BJ (cell line): ENCODE measurements at regions not wholly inside any gene's neighbourhood (a gene's known extent, or its start where the extent isn't known, plus 50 kb on each side); places are given as distances from the start of the nearest gene placed in this dataset.

Experiments
- CTCF ChIA-PET: fragments of 350-600 bp; formaldehyde crosslinking; extraction: SDS; loops from one replicate; lab custom pipeline; 2021; ENCODE audit warnings: antibody characterized with exemption, inconsistent platforms; lab: Yijun Ruan, JAX
- POLR2A ChIA-PET: fragments of 300-600 bp; sonication (Branson Sonifier 250); formaldehyde crosslinking; extraction: SDS; loops from one replicate; lab custom pipeline; 2021; ENCODE audit warnings: antibody characterized with exemption; lab: Charles Lee
- DNase-seq: peaks from one replicate; pipeline ENCODE4 v3.0.0-alpha.2; 2011; ENCODE audit warnings: low read depth
- H3K27me3 ChIP-seq: 2 replicates; pipeline ENCODE4 v1.6.0; 2011; ENCODE audit warnings: low read length; ENCODE audit not compliant: control insufficient read depth, insufficient read depth
- H3K36me3 ChIP-seq: 2 replicates; pipeline ENCODE4 v1.5.1; 2011; ENCODE audit warnings: low read length; ENCODE audit not compliant: control insufficient read depth, insufficient read depth
- H3K4me3 ChIP-seq: 2 replicates; pipeline ENCODE4 v1.5.1; 2011; ENCODE audit warnings: low read depth, mild to moderate bottlenecking, control low read depth, low read length
- TF ChIP-seq, protein P1 (sequence below): IDR thresholded peaks from 2 replicates; pipeline ENCODE4 v1.5.1; 2011; ENCODE audit warnings: low read depth, mild to moderate bottlenecking, control low read depth, inconsistent platforms, low read length, moderate library complexity; ENCODE audit not compliant: insufficient read depth

- Histone ChIP-seq H3K4me3 (no peak overlapping the region), H3K36me3 (no peaks in the 10 kb centered on the region), H3K27me3 (no peaks in the 10 kb centered on the region)
- DNase-seq = no peak
- POLR2A ChIA-PET = no interaction called here
- CTCF ChIA-PET = no interaction called here
- TF ChIP-seq, protein P1, sequence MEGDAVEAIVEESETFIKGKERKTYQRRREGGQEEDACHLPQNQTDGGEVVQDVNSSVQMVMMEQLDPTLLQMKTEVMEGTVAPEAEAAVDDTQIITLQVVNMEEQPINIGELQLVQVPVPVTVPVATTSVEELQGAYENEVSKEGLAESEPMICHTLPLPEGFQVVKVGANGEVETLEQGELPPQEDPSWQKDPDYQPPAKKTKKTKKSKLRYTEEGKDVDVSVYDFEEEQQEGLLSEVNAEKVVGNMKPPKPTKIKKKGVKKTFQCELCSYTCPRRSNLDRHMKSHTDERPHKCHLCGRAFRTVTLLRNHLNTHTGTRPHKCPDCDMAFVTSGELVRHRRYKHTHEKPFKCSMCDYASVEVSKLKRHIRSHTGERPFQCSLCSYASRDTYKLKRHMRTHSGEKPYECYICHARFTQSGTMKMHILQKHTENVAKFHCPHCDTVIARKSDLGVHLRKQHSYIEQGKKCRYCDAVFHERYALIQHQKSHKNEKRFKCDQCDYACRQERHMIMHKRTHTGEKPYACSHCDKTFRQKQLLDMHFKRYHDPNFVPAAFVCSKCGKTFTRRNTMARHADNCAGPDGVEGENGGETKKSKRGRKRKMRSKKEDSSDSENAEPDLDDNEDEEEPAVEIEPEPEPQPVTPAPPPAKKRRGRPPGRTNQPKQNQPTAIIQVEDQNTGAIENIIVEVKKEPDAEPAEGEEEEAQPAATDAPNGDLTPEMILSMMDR = no peak
These were observed 1596.6 kb downstream of the SLITRK5 start for GRCh38 chr13:89267734-89268133.

DNA sequence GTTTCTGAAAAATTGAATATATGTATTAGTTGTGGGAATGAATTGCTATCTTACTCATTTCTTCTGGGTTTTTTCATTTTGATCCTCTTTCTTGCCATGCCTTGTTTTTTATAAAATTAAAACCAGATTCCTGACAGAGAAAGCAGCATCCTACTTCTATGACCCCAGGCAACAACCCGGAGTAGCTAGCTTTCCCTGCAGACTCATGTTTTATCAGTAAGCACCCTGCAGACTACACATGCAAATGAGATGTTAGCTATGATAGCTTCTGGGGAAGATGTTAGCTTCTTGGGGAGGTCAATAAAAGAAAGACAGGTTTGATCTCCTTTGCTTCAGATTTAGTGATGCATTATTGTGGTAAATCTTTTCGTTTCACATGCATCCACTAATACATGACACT lies 1598.6 kb downstream of the SLITRK5 start:
- TF ChIP-seq, protein P1 = no peak

GRCh38 chr13:89270736-89271135 lies 1599.6 kb downstream of the SLITRK5 start:
- CTCF ChIA-PET = no interaction called here
- no peaks in the 10 kb centered on the region for H3K36me3 ChIP-seq
- POLR2A ChIA-PET = no interaction called here
- TF ChIP-seq, protein P1 = no peak
- H3K4me3 ChIP-seq = no peak overlapping the region
- DNase-seq = no peak
- H3K27me3 ChIP-seq = no peaks in the 10 kb centered on the region

More for the DNA sequence above, 1598.6 kb downstream of the SLITRK5 start:
- no peak for DNase-seq
- no peak overlapping the region for H3K4me3 ChIP-seq
- POLR2A ChIA-PET = no interaction called here
- CTCF ChIA-PET = no interaction called here
- H3K27me3 ChIP-seq = no peaks in the 10 kb centered on the region
- no peaks in the 10 kb centered on the region for H3K36me3 ChIP-seq

DNA sequence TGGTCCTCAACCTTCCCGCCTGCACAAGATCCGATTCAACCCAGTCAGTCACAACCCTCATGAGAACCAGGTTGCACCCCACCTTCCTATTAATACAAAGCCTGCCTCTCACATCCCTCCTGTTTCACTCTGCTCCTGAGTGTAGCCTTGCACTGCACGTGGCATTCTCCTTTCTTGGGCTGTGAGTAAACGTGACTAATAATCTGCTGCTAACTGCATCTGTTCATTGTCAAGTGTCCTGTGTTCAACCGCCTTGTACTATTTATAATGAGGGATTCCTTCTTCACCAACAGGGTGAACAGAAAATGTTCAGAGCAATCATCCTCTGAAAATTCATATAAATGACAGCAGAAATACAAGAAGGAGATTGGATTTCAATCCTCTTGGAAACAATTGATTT lies 1608.2 kb downstream of the SLITRK5 start:
- TF ChIP-seq, protein P1 = no peak

DNA sequence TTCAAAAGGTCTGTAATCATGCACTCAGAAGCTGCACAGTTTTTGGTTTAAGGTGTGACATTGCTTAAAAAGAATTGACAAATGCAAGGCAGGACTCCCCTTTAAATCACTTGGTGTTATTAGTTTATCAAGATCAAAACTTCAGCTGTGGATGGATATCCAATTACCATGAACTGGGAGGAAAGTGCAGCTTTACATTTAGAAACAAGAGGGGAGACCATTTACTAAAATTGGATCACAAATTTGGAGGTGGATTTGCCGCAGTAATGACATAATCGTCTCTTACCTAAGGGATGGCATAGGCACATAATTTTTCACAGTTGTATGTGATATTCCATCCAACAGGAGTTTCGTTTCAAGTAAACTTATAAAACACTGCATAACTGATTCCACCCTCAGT lies 1610.2 kb downstream of the SLITRK5 start:
- ChIA-PET CTCF (no interaction called here), POLR2A (no interaction called here)
- Histone ChIP-seq H3K27me3 (no peaks in the 10 kb centered on the region), H3K4me3 (no peak overlapping the region), H3K36me3 (no peaks in the 10 kb centered on the region)
- TF ChIP-seq, protein P1 = no peak
- no peak for DNase-seq

More for the DNA sequence above, 1608.2 kb downstream of the SLITRK5 start:
- ChIA-PET CTCF (no interaction called here), POLR2A (no interaction called here)
- H3K4me3 ChIP-seq = no peak overlapping the region
- DNase-seq = no peak
- H3K27me3 ChIP-seq = no peaks in the 10 kb centered on the region
- H3K36me3 ChIP-seq = no peaks in the 10 kb centered on the region
